OCI-LY3 (cell line): ENCODE measurements at regions not wholly inside any gene's neighbourhood (a gene's known extent, or its start where the extent isn't known, plus 50 kb on each side); places are given as distances from the start of the nearest gene placed in this dataset.

Source experiments
- CTCF ChIP-seq: fragments of 200-600, 300-600 bp; sonication (generic); IDR thresholded peaks from 2 replicates; pipeline ENCODE4 v1.5.1; 2014; ENCODE audit warnings: antibody characterized with exemption, low read length, low read depth
- EZH2phosphoT487 ChIP-seq: fragments of 200-600 bp; shearing (Covaris generic); IDR thresholded peaks from 2 replicates; pipeline ENCODE4 v1.6.1; 2018; ENCODE audit warnings: antibody characterized with exemption, mixed run types, low read depth

GRCh38 chr3:81300324-81300927 is 461.0 kb downstream of the GBE1 start:
- no peak for TF ChIP-seq CTCF
- no peak for TF ChIP-seq EZH2phosphoT487
